Superior temporal gyrus (tissue), 1 donor: ENCODE measurements at regions not wholly inside any gene's neighbourhood (a gene's known extent, or its start where the extent isn't known, plus 50 kb on each side); places are given as distances from the start of the nearest gene placed in this dataset.
"Not testable (repeated sequence)": the region's sequence is repeated elsewhere in the genome, so short reads cannot be mapped to it uniquely, and the experiment has no call there.

Experiments
- DNase-seq: peaks from one replicate; pipeline ENCODE4 v3.0.0-alpha.2; 2016; ENCODE audit errors: extremely low spot score

DNA sequence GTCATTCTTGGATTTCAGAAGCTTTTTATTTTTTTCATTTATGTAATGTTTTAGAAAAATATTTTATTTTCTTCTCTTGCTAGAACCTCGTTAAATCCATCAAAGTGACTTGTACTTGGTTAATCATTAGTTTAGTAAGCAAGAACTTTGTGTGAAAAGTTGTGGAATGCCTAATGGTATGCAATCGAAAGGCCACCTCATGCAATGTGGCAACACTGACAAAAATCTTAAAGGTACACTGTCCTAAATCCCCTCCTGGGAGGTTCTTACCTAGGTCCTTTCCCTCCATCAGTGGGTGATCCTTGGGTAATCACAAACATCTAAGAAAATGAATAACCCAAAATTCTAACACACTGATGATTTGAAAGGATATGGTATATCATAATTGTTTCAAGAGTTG, 304.2 kb downstream of the DNAH5 start:
- DNase-seq: no peak

DNA sequence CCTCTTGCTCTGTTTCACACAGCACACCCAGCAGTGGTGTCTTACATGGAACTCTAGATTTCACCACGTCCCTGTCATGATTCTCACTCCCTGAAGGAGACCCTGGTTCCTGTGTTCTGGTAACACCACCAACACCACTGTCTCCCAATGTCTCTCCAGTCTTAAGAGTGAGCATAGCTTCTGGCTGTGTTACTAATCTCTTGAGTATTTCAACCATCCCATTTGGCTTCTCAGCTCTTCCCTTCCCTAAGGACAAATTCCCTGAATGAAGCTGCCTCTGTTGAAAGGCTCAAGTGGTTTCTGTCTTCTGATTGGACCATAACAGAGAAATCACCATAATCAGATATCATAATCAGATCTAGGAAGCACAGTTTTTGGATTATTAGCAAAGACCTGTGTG, 311.8 kb downstream of the DNAH5 start:
- DNase-seq: no peak

DNA sequence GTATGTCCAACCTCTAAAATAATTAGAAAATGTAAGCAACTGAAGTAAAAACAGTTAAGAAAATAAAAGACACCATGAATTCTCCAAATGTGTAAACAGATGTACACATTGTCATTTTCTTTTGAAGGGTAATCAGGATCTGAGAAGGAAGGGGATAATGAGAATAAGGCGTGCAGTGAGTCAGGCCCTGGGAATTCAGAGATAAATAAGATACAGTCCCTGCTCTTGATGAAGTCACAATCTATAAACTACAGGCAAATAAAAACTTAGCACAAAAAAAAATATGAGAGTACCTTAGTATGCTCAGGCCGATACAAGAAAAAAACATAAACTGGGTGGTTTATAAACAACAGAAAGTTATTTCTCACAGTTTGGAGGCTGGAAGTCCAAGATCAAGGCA, 315.3 kb downstream of the DNAH5 start:
- no peak for DNase-seq

DNA sequence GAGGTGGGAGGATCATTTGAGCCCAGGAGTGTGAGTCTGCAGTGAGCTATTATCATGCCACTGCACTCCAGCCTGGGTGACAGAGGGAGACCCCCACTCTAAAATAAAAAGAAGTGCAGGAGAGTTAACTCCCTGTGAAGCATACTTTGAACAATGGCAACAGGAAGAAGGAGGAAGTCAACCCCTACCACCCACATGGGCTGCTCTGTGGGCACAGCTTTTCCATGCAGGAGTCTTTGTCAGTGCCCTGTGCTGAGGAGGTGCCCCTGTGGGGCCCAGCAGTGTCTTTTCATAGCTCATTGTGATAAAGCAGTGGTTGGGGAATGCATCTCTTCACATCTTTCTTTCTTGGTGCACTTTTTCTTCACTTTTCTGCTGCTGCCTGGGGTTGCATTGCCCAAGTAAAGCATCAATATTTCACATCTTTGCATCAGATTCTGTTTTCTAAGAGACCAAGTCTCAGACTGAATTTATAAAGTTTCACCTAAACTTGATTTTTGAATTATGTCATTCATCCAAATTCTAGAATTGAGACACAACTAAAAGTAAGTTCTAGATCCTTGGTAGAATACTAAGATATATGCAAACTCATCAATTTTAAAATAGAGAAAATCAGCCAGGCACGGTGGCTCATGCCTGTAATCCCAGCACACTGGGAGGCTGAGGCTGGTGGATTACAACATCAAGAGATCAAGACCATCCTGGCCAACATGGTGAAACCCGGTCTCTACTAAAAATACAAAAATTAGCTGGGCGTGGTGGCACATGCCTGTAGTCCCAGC, 316.6 kb downstream of the DNAH5 start:
- DNase-seq: no peak

DNA sequence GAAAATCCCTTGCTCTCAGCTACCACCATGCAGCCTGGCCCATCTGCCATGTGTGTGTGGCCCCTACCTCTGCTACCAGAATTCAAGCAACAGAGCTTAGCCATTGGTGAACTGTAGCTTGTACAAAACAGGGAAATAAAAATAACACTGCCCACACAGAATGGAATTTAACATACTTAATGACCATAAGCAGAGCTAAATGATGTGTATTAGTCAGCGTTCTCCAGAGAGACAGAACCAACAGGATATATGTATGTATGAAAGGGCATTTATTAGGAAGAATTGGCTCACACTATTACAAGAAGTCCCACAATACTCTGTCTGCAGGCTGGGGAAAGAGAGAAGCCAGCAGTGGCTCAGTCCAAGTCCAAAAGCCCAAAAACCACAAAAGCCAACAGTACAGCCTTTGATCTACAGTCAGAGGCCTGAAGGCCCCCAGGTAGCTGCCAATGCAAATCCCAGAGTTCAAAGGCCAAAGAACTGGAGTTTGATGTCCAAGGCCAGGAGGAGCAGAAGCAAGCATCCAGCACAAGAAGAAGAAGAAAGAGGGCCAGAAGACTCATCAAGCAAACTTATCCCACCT, 318.8 kb downstream of the DNAH5 start:
- no peak for DNase-seq

DNA sequence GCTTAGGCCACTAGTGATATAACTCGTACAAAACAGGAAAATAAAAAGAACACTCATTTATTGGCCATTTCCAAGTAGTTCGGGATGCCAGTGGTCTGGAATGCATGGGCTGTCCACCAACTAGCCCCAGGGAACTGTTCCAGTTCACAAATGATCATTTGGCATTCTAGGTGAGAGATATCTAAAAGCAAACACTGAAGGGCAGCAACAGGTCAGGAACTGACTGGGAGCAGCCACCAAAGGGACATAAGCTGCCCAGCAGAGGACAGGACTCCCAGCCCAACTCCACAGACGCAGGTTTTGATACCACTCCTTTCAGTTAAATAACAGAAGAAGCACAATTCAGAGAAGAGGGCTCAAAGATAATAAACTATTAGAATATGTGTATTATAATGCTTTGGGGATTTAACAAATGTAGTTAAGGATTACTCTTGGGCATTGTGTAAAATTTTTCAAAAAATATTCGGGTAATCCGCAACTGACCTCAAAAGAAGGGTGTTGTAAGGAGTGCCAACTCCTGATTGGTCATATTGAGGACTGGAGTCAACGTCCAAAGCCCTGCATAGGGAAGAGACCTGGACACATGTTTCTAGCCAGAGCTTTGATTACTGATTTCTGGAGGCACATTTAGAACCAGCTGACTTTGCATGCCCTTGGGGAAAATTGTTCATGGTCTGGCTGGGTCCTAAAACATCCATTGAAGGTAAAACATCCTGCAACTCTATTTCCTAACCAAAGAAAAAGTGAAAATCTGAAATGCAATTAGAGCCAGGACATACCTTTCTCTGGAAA, 320.0 kb downstream of the DNAH5 start:
- DNase-seq: no peak

DNA sequence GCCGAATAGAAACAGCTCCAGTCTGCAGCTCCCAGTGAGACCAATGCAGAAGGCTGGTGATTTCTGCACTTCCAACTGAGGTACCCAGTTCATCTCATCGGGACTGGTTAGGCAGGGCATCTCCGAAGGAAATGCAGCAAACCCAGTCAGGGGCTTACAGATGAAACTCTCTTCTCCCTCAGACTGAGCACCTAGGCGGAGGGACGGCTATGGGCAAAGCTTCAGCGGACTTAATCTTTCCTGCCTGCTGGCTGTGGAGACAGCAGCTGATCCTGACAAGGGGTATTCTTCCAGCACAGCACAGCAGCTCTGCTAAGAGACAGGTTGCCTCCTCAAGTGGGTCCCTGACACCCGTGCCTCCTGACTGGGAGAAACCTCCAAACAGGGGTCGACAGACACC, 330.9 kb downstream of the DNAH5 start:
- no peak for DNase-seq

DNA sequence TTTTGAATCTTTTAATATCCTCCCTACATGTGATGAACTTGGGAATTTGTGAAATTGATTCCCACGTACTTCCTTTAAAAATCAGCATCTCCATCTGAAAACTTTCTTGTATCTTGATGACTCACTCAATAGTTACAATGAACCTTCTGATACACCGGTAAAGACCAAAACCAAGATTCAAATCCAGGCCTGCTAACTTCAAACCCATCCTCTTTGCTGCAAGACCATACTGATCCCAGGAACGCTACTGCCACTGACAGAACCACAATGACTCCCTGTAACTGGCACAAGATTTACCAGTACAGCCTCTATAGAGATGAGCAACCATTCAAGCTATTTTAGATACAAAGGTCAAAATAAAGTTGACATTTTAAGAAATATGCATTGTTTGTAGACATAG, 332.9 kb downstream of the DNAH5 start:
- DNase-seq: no peak

DNA sequence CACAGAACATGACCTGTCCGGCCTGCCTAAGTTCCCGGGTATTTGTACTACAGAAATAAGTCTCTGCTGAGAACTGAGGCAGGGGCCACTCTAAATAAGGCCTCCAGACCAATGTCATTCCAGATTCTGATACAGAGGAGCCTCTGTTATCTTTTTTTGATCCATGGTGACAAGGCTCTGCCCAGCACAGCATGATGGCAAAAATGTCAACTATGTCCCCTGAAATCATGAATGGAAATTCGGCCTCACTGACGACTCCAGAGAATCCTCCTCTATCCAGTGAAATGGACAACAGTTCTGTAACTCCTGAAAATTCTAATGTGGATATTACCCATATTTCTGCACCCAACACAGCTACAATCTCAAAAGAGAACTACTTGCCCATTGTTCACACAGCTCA, 335.0 kb downstream of the DNAH5 start:
- DNase-seq: no peak

DNA sequence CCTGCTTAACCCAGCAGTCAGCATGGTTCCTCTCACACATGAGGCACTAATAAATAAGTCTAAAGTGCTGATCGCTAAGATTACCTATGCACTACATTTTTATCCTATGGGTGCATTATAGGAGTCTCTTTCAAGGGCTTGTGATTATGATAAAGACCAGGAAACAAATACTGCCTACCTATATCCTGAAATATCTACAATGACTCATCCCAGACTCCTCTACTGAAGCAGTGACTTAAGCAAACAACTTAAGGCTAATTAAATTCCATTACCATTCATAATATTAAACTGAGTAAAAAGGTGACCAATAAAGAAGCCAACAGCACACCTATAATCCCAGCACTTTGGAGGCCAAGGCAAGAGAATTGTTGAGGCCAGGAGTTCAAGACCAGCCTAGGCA, 338.4 kb downstream of the DNAH5 start:
- no peak for DNase-seq

DNA sequence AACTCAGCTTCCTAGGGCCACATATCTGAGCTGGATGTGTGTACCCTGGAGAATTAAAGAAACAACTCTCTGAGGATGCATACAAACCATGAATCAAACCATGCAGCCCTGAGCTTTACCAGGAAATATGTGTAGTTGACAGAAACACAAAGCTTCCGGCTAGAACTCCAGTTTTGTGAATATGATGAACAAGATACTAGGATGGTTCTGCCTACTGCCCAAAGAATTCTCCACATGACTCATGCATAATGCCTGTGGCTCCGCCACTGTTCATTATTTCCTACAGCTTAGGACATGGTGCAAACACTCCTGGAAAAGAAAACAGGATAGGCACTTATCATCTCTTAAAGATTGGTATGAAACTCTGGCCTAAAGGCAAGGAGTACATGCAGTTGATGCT, 343.4 kb downstream of the DNAH5 start:
- no peak for DNase-seq

DNA sequence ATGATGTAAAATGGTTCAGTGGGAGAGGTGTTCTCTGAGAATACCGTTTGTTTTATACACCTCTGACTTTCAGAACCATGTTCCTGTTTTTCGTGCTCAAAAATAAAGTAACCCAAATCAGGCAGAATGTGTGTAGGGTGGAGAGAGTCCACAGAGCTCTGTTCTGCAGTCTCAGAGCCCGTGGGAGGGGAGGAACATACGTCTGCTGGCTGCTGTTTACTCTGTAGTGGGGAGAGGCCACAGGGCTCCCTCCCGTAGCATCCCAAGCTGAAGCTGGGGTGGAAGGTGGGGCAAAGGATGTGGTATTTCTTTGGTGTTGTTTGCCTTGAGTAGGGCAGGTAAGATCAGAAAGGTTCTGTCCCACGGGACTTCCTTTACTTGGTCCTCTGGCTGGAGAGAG, 348.5 kb downstream of the DNAH5 start:
- DNase-seq: no peak

DNA sequence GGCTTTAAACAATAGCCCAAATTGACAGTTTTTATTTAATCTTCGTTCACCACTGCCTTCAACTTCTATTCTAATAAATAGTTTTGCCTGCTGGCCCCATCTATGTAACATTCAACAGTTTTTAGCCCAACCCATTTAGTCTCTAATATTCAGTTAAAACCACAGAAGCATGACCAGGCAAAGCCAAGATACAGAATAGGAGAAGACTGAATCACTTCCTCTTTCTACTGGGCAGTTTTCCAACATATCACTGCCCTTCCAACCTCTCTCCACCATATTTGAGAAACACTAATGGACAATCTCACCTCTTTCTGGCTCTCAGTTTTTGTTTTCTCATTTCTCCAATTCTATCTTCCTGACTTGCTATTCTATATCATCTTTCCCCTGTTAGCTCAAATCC, 352.9 kb downstream of the DNAH5 start:
- DNase-seq: no peak

DNA sequence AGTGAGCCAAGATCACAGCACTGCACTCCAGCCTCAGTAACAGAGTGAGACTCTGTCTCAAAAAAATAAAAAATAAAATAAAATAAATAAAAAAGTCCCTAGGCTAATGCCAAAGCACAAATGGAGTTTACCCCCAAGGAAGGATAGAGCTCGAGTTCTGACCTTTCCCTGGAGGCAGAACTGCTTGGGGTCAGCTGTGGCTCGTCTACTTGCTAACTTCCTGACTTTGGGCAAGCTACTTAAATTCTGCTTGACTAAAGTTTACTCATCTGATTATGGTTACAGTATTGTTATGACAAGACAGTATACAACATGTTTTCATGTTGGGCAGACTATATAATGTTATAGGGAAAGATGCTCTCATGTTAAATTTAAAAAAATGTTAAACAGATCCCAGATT, 359.2 kb downstream of the DNAH5 start:
- no peak for DNase-seq

DNA sequence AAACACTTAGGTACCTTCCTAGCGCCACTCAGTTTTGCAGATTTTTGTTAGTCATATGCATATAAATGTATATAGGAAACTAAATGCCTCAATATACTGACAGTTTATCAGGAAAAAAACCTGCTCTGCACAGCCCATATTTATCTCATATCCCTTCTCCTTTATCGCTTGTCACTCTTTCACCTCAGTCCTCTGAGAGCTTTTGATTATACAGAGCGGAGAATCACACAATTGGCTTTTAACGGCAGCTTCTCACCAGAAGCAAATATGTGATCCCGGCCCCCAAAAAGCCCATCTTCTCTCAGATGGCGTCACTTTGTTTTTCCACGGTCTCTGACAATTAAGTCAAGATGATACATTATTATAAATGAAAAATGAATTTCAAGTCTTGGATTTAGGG, 362.6 kb downstream of the DNAH5 start:
- no peak for DNase-seq

DNA sequence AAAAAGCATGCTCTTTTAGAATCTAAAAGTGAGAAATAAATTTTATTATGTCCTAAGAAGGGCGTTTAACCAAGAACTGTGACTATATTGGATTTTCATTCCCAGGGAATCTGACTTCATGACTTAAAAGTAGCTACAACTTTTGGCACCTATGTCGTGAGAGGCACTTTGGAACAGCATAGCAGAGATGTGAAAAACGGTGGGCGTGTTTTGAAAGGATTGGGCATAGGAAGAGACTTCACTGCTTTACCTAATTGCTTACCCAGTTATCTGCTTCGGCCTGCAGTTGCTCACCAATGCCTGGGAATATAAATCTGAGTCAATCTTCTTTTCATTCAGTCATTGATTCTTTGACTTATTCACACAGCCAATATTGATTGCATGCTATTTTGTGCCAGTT, 363.4 kb downstream of the DNAH5 start:
- peak; percentile 76 for DNase-seq

DNA sequence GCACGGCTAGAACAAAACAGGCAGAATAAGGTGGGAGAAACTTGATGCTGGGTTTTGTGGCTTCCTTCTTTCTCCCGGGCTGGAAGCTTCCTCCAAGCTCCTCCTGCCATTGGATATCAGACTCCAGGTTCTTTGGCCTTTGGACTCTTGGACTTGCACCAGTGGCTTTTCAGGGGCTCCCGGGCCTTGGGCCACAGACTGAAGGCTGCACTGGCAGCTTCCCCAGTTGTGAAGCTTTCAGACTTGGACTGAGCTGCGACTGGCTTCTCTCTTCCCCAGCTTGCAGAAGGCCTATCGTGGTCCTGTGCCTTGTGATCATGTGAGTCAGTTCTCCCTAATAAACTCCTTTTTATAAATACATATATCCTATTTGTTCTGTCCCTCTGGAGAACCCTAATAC, 364.4 kb downstream of the DNAH5 start:
- DNase-seq: no peak

DNA sequence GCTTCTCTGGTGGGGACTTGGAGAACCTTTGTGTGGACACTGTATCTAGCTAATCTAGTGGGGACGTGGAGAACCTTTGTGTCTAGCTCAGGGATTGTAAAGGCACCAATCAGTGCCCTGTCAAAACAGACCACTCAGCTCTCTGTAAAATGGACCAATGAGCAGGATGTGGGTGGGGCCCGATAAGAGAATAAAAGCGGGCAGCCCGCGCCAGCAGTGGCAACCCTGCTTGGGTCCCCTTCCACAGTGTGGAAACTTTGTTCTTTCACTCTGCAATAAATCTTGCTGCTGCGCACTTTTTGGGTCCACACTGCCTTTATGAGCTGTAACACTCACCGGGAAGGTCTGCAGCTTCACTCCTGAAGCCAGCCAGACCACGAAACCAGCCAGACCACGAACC, 365.4 kb downstream of the DNAH5 start:
- not testable (repeated sequence) for DNase-seq

DNA sequence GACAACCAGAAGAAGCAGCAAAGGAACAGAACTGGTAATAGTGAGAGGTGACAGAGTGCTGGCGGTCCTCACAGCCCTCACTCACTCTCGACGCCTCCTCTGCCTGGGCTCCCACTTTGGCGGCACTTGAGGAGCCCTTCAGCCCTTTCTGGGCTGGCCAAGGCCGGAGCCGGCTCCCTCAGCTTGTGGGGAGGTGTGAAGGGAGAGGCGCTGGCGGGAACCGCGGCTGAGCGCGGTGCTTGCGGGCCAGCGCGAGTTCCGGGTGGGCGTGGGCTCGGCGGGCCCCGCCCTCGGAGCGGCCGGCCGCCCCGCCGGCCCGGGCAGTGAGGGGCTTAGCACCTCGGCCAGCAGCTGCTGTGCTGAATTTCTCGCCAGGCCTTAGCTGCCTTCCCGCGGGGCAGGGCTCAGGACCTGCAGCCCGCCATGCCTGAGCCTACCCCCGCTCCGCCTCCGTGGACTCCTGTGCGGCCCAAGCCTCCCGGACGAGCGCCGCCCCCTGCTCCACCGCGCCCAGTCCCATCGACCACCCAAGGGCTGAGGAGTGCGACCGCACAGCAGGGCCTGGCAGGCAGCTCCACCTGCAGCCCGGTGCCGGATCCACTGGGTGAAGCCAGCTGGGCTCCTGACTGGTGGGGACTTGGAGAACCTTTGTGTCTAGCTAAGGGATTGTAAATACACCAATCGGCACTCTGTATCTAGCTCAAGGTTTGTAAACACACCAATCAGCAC, 366.0 kb downstream of the DNAH5 start:
- not testable (repeated sequence) for DNase-seq

DNA sequence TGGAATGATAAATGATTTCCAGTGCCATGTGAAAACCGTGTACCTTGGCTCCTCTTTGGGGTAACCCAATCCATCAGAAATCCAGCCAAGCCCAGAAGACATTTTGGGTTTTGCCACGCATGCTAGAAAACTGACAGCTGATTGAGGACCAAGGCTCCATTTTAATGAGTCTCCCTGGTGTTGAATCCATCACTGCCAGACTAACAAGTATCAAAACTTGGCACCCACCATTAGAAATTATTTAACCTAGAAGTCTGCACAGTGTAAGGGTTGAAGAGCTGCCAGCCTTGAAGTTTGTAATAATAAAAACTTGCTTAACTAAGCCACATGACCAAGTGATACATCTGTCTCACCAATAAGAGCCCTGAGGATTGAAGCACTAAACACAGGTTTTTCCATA, 369.9 kb downstream of the DNAH5 start:
- DNase-seq: no peak

DNA sequence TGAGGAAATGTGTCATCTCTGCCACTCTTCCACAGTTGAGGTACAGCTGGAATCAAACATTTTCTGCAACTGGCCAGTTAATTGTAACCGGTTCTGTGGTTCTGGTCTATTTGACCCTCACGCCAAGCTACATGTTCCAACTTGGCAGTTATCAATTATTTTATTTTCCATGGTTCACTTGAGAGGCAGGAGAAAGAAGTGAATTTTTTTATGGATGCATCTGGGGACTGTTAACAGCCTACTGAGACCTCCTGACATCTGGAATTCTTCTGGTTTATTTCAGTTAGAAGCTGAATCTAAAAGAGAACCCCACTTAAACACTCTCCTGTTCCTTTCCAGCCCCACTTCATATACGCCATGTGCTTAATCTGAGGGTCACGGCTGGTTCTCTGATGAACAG, 372.3 kb downstream of the DNAH5 start:
- DNase-seq: no peak

DNA sequence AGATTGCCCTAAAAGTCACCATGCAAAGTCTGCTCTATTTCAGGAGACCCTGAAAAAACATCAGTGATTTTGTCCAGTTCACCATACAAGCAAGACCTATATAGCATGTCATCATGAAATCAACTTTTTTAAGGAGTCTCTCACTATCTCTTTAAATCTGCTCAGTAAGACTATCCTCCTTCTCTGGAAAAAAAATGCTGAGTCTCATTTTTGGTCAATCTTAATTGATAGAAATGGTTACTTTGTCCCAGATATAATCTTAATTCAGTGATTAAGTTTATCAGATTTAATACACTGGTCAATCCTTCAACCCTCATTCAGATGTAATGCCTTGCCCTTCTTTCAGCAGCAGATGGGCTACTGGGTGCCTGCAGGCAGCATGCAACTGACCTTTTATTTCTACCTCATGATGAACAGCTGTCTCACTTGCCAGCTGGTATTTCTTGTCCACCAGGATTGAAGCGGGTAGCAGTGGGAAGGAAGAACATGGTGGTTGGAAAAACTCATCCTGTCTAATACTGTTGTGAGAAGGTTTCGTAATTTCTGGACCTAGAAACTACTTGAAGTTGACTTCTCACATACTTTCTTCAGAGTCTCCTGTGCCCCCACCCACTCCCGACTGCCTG, 375.3 kb downstream of the DNAH5 start:
- no peak for DNase-seq
